ENCODE measurements at regions not wholly inside any gene's neighbourhood (a gene's known extent, or its start where the extent isn't known, plus 50 kb on each side); places are given as distances from the start of the nearest gene placed in this dataset.

GRCh38 chr4:20532871-20533870 is 167.1 kb upstream of the PACRGL start (continued):
- TF ChIP-seq ZNF668 (CRISPR knock-in tag; IDR thresholded peaks at IDR 0.05) (no peak), RBM15 (IDR thresholded peaks at IDR 0.05; ENCODE audit: insufficient read depth, low read length) (no peak), ZNF239 (CRISPR knock-in tag; IDR thresholded peaks at IDR 0.05) (no peak)

GRCh38 chr4:20538905-20539304 is 161.4 kb upstream of the PACRGL start:
- in situ Hi-C loops (cut with MboI) (loop anchor here (10.0 kb wide), 1 partner anchor 114 kb away; no protein-coding TSS in a partner anchor), intact Hi-C loops (cut with micrococcal nuclease) (no loop called here)
- Histone ChIP-seq H3K4me2 (ENCODE audit: insufficient read depth, low read length) (no peak overlapping the region), H2AFZ (ENCODE audit: low read depth, low read length) (no peak overlapping the region), H3K27me3 (ENCODE audit: control insufficient read depth in 2 of 2, insufficient read depth in 2 of 2, low read length in 2 of 2) (no peaks in the 10 kb centered on the region), H3K79me2 (ENCODE audit: control insufficient read depth, insufficient read depth, low read length) (no peaks in the 10 kb centered on the region), H3K4me1 (replicated peaks in 1 of 2; ENCODE audit: control insufficient read depth in 2 of 2, insufficient read depth in 2 of 2, low read length in 2 of 2) (no peaks in the 10 kb centered on the region), H3K9ac (ENCODE audit: insufficient read depth in 1 of 2, low read depth in 2 of 2, low read length in 2 of 2) (no peak overlapping the region), H3K36me3 (ENCODE audit: control insufficient read depth, insufficient read depth, low read length) (no peaks in the 10 kb centered on the region), H3K9me3 (replicated peaks; ENCODE audit: control insufficient read depth, insufficient read depth, low read depth, low read length) (no peaks in the 10 kb centered on the region), H3K27ac (ENCODE audit: extremely low read depth, low read depth, low read length) (no peak overlapping the region), H3K9me1 (ENCODE audit: control insufficient read depth, insufficient read depth, low read length) (no peaks in the 10 kb centered on the region), H3K4me3 (no peak overlapping the region), H4K20me1 (replicated peaks; ENCODE audit: control insufficient read depth, insufficient read depth, low read length) (no peaks in the 10 kb centered on the region)
- ChIA-PET CTCF (ENCODE audit: low intra/inter-chr PET ratio) (no interaction called here), POLR2A (no interaction called here)
- DNase-seq (ENCODE audit: extremely low read depth in 1 of 4, low spot score in 3 of 4) = no peak
- no peak for FAIRE-seq
- no peak for ATAC-seq
- no peak for TF ChIP-seq CXXC5 (CRISPR knock-in tag; IDR thresholded peaks at IDR 0.05)
- TF ChIP-seq CTCF (IDR thresholded peaks at IDR 0.05 in 2 of 3, conservative IDR thresholded peaks at IDR 0.05 in 1 of 3; ENCODE audit: insufficient read depth in 2 of 3, low read depth in 1 of 3, low read length in 3 of 3) = no peak
- no peak for TF ChIP-seq CREB3L1 (IDR thresholded peaks at IDR 0.05; ENCODE audit: borderline replicate concordance, low read depth)
- TF ChIP-seq ZNF764 (CRISPR knock-in tag; IDR thresholded peaks at IDR 0.05; ENCODE audit: low read depth) = no peak
- no peak for TF ChIP-seq NCOA2 (IDR thresholded peaks at IDR 0.05; ENCODE audit: partially characterized antibody in 2 of 2)
- no peak for TF ChIP-seq ERF (CRISPR knock-in tag; IDR thresholded peaks at IDR 0.05)
- TF ChIP-seq RBM17 (IDR thresholded peaks at IDR 0.05; ENCODE audit: borderline replicate concordance, low read depth, low read length) = no peak
- TF ChIP-seq ARHGAP35 (IDR thresholded peaks at IDR 0.05; ENCODE audit: partially characterized antibody) = no peak
- TF ChIP-seq KDM2B (CRISPR knock-in tag; IDR thresholded peaks at IDR 0.05) = no peak
- WGBS (ENCODE audit: insufficient coverage, low coverage, missing lambda C conversion rate) = 33% methylated on average over 5 of the region's 5 CpGs
- no TSS peak for BruUV-seq (replicated peaks)
